Activated CD4-positive, alpha-beta T cell treated with anti-CD3 and anti-CD28 coated beads, Interleukin-2, amount 50 U/mL, for 24 hours (primary cell): ENCODE measurements at regions not wholly inside any gene's neighbourhood (a gene's known extent, or its start where the extent isn't known, plus 50 kb on each side); places are given as distances from the start of the nearest gene placed in this dataset.
"Not testable (repeated sequence)": the region's sequence is repeated elsewhere in the genome, so short reads cannot be mapped to it uniquely, and the experiment has no call there.

ENCODE experiments used
- DNase-seq, 2 donors: peaks; one replicate each; pipeline ENCODE4 v3.0.0-alpha.2; 2020; ENCODE audit warnings: low read depth in 1 of 2, low spot score in 1 of 2

DNA sequence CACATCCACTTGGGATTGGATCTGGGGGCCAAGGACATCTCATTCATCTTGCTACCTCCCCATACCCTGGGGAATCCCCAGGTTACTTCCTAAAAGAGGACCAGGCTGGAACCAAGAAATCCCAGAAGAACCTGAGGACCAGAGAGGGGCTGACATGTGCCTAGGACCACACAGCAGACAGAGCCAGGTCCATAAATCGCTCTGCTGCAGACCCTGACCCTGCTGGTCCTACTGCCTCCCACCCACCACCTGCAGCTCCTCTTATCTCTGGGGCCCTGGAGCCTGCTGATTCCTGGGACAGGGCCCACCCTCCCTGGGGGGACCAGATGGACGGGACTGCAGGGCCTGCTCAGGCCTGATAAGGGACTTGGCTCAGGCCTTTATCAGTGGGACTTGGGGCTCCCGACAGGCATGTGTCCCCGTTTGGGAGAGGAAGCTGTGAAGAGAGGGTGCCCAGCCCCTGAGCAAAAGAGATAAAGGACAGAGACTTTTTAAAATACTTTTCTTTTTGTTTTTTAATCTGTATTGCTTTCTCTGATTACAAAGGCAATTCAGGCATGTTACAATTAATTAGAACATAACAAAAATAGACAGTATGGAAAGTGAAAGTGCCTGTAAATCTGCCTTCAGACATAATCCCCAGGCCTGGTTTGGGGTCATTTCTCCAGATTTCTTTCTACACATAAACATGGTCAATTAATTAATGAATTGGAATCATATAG, 101.3 kb upstream of the LARP1 start:
- DNase-seq: no peak

DNA sequence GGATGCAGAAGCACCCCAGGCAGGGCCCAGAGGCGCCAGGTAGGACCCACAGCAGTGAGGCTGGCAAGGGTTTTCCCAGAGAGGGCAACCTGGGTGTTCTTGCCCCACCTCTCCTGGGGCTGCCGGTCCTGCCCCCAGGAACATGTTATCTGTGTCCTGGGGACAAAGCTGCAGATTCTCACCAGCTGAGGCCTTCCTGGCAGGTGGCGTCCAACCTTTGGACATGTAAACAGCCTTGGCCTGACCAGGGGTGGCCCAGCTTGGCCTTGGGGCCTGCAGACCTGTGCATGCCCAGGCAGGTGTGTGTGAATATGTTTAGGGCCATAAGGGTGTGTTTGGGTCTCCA, 101.8 kb upstream of the LARP1 start:
- DNase-seq: no peak

DNA sequence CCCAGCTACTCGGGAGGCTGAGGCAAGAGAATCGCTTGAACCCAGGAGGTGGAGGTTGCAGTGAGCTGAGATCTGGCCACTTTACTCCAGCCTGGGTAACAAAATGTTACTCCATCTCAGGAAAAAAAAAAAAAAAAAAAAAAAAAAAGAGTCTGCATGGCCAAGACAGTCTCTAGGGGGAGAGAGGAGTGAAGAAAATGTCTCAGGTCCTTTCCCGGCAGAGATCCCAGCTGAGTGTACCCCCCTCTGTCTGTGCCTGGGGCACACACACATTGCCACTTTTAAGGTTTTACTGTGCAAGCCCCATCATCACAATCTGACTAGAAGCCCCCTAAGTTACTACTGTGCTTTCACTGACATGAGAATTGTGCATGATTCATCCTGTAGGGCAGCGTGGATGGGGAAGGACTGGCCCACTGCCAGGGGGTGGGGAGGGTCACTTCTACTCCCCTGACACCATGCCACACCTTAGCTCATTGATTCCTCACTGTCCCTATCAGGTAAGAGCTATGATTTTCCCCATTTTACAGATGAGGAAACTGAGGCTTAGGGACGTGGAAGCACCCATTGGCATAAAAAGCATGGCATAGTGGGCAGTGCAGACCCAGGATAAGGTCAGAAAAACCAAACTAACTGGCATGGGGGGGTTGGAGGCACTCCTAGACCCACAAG, 102.3 kb upstream of the LARP1 start:
- DNase-seq: no peak

DNA sequence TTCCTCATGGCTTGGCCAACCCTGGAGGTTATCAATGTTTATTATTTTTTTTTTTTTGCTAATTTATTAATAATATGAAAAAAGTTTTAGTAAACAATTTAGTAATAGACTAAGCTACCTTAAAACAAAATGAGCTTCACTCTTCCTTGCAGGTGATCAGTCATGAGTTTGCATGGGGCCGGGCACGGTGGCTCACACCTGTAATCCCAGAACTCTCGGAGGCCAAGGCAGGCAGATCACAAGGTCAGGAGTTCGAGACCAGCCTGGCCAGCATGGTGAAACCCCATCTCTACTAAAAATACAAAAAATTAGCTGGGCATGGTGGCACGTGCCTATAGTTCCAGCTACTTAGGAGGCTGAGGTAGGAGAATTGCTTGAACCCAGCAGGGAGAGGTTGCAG, 103.4 kb upstream of the LARP1 start:
- not testable (repeated sequence) for DNase-seq

DNA sequence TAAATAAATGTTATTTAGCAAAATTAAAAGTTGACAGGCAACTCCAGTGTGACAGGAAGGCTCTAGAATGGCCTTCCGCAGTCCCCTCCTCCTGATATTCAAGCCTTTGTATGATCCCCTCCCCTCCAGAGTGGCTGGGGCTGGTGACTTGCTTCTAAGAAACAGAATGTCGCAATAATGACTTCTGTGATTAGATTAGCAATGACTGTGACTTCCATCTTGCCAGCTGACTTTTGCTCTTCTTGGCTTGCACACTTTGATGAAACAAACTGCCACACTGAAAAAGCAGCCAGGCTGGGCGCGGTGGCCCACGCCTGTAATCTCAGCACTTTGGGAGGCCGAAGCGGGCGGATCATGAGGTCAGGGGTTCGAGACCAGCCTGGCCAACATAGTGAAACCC, 106.5 kb upstream of the LARP1 start:
- DNase-seq: no peak

DNA sequence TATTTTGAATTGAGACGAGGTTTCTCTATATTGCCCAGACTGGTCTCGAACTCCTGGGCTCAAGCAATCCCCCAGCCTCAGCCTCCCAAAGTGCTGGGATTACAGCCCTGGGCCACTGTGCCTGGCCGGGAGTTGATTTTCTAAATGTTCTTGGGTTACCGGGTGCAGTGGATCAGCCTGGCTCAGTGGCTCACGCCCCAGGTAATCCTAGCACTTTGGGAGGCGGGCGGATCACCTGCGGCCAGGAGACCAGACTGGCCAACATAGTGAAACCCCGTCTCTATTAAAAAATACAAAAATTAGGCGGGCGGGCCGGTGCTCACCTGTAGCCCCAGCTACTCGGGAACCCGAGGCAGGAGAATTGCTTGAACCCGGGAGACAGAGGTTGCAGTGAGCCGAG, 106.9 kb upstream of the LARP1 start:
- no peak for DNase-seq

DNA sequence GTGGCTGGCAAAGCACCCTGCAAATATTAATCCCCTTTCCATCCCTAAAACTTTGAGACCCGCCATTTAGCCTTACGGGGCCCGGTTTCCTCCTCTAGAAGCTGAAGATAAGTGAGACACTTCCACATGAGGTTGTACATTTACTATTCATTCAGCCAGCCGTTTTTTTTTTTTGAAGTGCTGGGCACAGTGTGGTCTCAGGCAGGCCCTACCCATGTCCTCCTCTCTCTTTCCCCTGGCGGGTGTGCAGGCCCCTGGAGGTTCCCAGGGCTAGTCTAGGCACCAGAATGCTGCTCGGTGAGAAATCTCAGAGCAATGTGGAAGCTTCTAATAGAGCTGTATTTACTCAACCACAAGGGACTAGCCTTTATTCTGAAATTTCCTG, 107.4 kb upstream of the LARP1 start:
- no peak for DNase-seq

DNA sequence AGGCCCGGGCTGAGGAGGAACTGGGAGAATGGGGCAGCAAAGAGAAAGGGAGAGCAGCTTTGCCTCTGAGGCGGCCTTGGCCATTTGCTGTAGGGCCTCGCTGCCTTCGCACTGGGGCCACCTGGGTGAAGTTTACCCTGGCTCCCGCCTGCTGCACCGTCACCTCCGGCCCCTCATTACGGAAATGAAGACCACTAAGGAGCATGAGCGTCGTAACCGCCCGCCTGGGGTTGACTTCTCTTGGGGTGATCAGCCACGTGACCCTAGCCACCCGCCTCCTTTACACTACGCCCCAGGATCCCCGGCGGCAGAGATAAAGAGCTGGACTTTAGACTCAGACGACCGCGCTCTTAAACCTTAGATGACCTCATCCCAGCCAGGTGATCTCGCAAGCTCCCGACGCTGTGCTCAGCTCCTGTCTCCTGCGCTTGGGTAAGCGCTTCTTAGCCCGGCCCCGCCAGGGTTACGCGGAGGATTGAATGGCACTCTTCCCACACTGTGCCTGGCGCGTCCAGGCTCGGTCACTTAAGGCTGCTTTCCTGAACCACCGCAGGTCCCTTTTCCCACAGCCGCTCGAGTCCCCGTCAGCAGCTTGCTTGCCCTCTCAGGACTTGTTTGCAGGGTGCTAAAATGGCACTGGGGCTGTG, 107.9 kb upstream of the LARP1 start:
- DNase-seq: no peak

DNA sequence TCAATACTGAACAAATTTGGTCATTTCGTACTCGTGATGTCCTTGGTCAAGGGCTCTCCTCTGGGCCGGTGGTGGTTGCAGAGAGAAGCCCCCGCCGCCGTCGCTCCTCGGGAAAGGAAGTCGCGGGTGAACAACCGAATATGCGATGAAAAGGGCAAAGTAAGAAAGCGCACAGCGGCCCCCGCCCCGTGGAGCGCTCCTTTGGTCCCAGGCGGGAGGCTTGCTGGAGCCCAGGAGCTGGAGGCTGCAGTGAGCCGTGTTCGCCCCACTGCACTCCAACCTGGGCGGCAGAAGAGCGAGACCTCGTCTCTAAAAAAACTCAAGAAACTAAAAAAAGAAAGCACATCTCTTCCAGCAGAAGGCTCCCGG, 108.4 kb upstream of the LARP1 start:
- DNase-seq: no peak

DNA sequence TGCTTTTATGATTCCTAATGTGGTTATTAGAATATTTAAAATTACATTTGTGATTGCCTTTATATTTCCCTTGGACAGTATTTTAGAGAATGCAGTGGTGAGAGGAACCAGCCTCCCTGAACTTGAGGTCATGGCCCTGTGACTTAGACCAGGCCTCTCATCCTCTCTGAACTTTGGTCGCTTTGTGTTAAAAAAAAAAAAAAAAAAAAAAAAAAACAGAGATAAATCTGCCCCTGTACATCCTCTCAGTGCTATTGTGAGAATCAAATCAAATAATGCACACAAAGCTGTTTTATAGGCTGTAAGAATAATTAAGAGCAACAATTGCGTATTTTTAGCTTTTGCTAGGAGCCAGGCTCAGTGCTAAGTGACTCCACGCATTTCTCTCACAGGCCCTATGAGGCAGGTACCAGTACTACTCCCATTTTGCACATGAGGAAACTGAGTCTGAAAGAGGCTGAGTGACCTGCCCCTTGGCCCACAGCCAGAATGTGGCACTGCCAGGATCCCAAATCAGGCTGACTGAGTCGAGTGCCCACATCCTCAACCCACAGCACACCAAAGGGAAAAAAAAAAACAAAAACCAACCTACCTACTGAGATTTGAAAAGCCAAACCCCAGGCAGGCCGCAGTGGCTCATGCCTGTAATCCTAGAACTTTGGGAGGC, 110.3 kb upstream of the LARP1 start:
- DNase-seq: no peak

DNA sequence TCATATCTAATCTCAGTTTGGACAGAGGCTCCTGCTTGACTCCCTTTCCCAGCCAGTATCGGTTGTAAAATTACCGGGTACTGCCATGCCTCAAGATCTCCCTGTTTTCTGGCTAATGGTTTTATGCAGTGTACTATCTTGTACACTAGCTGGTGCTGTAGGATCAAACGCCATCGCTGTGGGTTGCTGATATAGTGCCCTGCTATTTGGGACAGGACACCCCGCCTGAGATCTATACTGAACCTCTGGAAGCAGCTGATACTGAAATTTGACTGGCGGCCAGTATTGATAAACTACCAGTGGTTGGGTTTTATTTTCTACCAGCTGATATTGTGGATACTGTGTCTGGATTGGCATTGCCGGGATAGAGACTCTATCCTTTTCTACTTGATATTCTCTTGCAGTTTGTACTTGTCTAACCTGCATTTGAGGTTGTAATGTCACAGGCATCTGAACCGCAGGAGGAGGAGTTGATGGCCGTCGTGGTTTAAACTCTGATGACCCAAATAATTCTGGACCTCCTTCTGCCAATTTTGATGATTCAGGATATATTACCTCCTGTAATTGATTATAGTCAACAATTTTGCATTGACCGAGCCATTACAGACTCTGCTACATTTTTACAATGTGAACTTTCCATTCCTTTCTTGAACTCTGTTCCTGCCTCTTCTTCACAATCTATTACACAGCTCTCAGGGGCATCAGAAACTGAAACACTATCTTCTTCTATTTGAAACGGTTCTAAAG, 112.5 kb upstream of the LARP1 start:
- no peak for DNase-seq

DNA sequence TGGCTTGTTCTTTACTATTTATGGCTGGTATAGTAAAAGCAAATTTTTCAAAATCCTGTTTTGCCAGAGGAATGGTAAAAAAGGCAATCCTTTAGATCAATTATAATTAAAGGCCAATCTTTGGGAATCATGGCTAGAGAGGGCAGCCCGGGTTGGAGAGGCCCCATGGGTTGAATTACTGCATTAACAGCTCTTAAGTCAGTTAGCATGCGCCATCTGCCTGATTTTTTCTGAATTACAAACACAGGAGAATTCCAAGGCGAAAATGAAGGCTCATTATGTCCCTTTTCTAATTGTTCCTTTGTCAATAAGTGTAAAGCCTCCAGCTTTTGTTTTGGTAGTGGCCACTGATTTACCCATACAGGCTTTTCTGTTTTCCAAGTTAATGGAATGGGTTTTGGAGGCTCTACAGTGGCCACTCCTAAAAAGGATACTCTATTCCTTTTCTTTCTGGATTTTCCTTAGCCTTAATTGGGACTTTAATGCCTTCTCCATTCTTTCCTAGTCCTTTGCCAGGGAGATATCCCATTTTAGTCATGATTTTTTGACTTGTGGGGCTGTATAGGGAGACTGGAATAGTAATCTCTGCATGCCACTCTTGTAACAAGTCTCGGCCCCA, 114.9 kb upstream of the LARP1 start:
- DNase-seq: not testable (repeated sequence)

DNA sequence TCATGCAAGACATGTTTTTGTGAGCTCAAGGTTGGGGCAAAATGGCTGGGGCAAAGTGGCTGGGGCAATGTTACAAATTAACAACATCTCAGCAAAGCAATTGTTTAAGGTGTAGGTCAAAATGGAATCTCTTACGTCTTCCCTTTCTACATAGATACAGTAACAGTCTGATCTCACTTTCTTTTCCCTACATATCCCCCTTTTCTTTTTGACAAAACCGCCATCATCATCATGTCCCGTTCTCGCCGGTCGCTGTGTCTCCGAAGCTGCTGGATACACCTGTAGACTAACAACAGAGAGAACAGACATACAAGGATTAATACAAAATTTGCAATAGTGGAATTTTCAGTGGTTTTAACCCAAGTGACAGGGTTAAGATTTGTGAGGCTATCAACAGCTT, 118.4 kb upstream of the LARP1 start:
- DNase-seq: not testable (repeated sequence)

DNA sequence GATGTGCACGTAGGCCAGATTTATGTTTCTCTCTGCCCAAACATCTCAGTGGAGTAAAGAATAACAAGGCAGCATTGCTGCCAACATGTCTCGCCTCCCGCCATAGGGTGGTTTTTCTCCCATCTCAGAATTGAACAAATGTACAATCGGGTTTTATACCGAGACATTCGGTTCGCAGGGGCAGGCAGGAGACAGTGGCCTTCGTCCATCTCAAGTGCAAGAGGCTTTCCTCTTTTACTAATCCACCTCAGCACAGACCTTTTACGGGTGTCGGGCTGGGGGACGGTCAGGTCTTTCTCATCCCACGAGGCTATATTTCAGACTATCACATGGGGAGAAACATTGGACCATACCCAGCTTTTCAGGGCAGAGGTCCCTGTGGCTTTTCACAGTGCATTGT, 118.9 kb upstream of the LARP1 start:
- not testable (repeated sequence) for DNase-seq

DNA sequence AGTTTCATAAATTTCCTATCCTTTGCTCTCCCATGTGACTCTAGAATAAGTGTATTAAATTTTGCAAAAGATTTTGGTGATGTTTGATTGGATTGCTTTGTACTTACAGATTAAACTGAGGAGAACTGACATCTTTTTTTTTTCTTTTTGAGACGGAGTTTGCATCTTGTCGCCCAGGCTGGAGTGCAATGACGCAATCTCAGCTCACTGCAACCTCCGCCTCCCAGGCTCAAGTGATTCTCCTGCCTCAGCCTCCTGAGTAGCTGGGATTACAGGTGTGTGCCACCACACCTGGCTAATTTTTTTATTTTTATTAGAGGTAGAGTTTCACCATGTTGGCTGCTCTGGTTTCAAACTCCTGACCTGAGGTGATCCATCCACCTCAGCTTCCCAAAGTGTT, 121.4 kb upstream of the LARP1 start:
- not testable (repeated sequence) for DNase-seq

DNA sequence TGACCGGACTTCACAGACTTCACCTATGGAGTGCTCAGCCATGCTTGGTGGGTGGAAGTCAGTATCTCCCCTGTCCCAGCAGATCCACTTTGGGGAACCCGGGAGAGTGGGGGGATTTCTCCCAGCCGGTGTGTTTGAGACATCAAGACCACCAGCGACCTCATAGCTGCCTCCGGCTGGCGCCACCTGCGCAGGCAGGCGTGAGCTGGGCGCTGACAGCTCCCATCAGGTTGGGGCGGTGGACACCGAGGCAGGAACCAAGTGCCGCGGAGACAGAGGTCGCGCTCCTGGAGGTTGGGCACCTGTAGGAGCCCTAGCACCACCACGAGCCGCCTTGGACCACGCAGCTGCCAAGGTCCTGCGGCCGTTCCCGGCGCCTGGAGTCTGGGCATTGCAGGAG, 124.0 kb upstream of the LARP1 start:
- DNase-seq: no peak

DNA sequence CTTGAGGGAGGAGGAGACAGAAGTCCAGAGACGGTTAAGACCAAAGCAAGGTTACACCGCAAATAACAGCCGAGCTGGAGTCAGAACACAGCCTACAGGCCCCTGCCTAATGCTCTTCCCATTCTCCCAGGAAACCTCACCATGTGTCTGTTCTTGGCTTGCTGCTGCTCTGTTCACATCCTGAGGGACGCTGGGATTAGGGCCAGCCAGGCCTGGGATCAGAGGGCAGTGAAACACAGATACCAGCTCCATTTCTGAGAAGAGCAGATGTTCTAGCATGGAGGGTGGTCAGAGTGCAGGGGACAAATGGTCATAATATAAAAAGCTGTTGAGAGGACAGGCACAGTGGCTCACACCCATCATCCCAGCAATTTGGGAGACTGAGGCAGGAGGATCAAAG, 124.8 kb upstream of the LARP1 start:
- no peak for DNase-seq

DNA sequence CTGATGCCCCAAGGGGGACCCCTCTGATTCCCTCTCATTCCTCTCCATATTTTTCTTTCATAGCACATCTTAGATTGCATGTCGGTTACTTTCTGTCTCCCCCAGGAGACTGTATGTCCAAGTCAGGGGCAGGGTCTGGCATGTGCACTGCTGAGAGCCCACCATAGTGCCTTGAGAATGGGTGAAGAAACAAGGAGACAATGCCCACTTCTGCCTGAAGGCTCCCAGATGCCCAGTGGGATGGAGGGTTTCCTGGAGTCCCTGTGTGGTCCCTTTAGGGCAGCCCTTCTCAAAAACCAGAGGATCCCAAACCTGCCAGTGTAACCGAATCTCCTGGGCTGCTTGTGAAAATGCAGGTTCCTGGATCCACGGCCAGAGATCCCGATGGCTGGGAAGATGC, 126.5 kb upstream of the LARP1 start:
- no peak for DNase-seq

DNA sequence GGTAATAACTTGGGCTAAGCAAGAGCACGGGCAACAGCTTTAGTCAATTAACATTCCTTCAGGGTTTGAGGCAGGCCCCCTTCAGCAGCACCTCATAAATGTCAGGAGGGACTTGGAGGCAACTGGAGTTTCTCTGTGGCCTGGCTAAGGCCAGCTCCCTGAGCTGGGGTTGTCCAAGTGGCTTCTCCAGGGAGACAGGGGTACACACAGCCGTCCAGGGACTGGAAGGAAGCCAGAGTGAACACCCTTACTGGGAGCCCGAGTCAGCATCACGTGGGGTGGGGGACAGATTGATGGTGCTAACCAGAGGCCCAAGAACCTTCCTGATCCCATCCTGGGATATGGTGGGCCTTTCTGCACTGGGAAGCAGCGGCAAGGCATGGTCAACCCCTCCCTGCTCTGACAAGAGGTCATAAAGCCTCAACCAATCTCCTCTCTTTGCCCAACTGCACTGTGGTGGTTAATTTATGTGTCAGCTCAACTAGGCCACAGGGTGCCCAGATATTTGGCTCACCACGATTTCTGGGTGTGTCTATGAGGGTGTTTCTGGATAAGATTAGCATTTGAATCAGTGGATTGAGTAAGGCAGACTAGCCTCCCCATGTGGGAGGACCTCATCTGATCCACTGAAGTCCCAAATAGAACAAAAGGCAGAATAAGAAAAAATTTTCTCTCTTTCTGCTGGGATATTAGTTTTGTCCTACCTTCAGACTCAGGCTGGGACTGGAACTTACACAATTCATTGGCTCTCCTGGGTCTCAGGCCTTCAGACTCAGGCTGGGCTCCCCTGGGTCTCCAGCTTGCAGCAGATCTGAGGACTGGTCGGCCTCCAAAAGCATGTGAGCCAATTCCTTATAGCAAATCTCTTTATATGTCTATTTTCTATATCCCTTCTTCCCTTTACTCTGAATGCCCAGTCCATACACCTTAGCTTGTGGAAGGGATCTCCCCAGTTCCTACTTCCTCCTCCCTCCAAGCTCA, 127.2 kb upstream of the LARP1 start:
- no peak for DNase-seq
